Endothelial cell of umbilical vein (primary cell): ENCODE measurements at regions not wholly inside any gene's neighbourhood (a gene's known extent, or its start where the extent isn't known, plus 50 kb on each side); places are given as distances from the start of the nearest gene placed in this dataset.

ENCODE experiments used
- BruUV-seq: library from RNA; stranded (reverse); fragments of 400-500 nt; replicated peaks from 2 replicates; lab custom pipeline; 2021; lab: Mats Ljungman, UMichigan
- CTCF ChIA-PET: fragments of 300-600, 350-600 bp; sonication (Branson Sonifier 250); formaldehyde crosslinking; loops from one replicate; lab custom pipeline; 2021; ENCODE audit warnings: antibody characterized with exemption, inconsistent platforms; lab: Charles Lee
- POLR2A ChIA-PET: fragments of 300-600, 350-600 bp; sonication (Branson Sonifier 250); formaldehyde crosslinking; loops from one replicate; lab custom pipeline; 2021; ENCODE audit warnings: antibody characterized with exemption, inconsistent platforms; lab: Charles Lee
- DNase-seq: peaks from one replicate; pipeline ENCODE4 v3.0.0-alpha.2; 2011; ENCODE audit warnings: low read depth, low spot score
- FAIRE-seq: peaks from 2 replicates; lab custom pipeline; 2011; peaks lifted over from hg19 to GRCh38; lab: Jason Lieb, UNC
- H2AFZ ChIP-seq: 2 replicates; pipeline ENCODE4 v1.6.0; 2012; ENCODE audit warnings: low read depth, low read length, control low read depth, inconsistent platforms
- H3K27ac ChIP-seq: 2 replicates; pipeline ENCODE4 v1.5.1; 2011; ENCODE audit warnings: low read depth, mild to moderate bottlenecking, control low read depth, low read length, moderate library complexity; ENCODE audit not compliant: insufficient read depth
- H3K27me3 ChIP-seq, 2 experiments: 2 replicates each; pipeline versions ENCODE4 v1.6.0 to v1.6.1; 2011; ENCODE audit warnings: low read length in 2 of 2, mixed read lengths in 1 of 2; ENCODE audit not compliant: control insufficient read depth in 2 of 2, insufficient read depth in 2 of 2
- H3K36me3 ChIP-seq, 2 experiments: 2 replicates in 1 of 2; 3 replicates in 1 of 2; pipeline ENCODE4 v1.5.1; 2011; ENCODE audit warnings: low read length in 2 of 2, mild to moderate bottlenecking in 1 of 2, moderate library complexity in 1 of 2; ENCODE audit not compliant: control insufficient read depth in 2 of 2, insufficient read depth in 2 of 2; ENCODE audit errors: extremely low read depth in 1 of 2
- H3K4me1 ChIP-seq: 3 replicates; pipeline ENCODE4 v1.5.1; 2011; ENCODE audit warnings: mild to moderate bottlenecking, low read length; ENCODE audit not compliant: control insufficient read depth, insufficient read depth; ENCODE audit errors: extremely low read depth
- H3K4me2 ChIP-seq: 2 replicates; pipeline ENCODE4 v1.6.1; 2011; ENCODE audit warnings: low read length, control low read depth, mixed read lengths; ENCODE audit not compliant: insufficient read depth
- H3K4me3 ChIP-seq, 3 experiments: fragments of 200-600 bp in 1 of 3; sonication (generic), shearing (Covaris generic) in 1 of 3; replicated peaks in 1 of 3; 2 replicates each; pipeline ENCODE4 v1.5.1; 2011 to 2016; ENCODE audit warnings: control low read depth in 3 of 3, low read length in 3 of 3, mild to moderate bottlenecking in 2 of 3, inconsistent platforms in 1 of 3, low read depth in 1 of 3, moderate library complexity in 1 of 3; ENCODE audit not compliant: insufficient read depth in 1 of 3
- H3K79me2 ChIP-seq: 2 replicates; pipeline ENCODE4 v1.6.0; 2012; ENCODE audit warnings: low read length, inconsistent platforms; ENCODE audit not compliant: control insufficient read depth, insufficient read depth
- H3K9ac ChIP-seq: replicated peaks from 2 replicates; pipeline ENCODE3; 2011; ENCODE audit warnings: low read length, control low read depth; ENCODE audit not compliant: insufficient read depth; ENCODE audit errors: extremely low read depth
- H3K9me1 ChIP-seq: replicated peaks from 3 replicates; pipeline ENCODE4 v1.6.0; 2011; ENCODE audit warnings: mild to moderate bottlenecking, low read length; ENCODE audit not compliant: control insufficient read depth, insufficient read depth; ENCODE audit errors: extremely low read depth
- H3K9me3 ChIP-seq: replicated peaks from 2 replicates; pipeline ENCODE4 v1.5.1; 2012; ENCODE audit warnings: low read length, inconsistent platforms; ENCODE audit not compliant: control insufficient read depth, insufficient read depth
- H4K20me1 ChIP-seq: replicated peaks from 2 replicates; pipeline ENCODE3; 2011; ENCODE audit warnings: mild to moderate bottlenecking, low read length; ENCODE audit not compliant: control insufficient read depth, insufficient read depth; ENCODE audit errors: extremely low read depth
- CTCF ChIP-seq, 2 donors: IDR thresholded peaks; 1 replicate in 1 of 2; 2 replicates in 1 of 2; pipeline ENCODE4 v1.5.1; 2011; ENCODE audit warnings: low read length in 2 of 2, mild to moderate bottlenecking in 2 of 2, moderate library complexity in 2 of 2, control low read depth in 1 of 2, inconsistent platforms in 1 of 2, low read depth in 1 of 2; ENCODE audit not compliant: insufficient read depth in 1 of 2; ENCODE audit errors: extremely low read depth in 1 of 2
- EZH2 ChIP-seq: IDR thresholded peaks from 2 replicates; pipeline ENCODE4 v1.6.1; 2012; ENCODE audit warnings: borderline replicate concordance, low read depth, mild to moderate bottlenecking, moderate library complexity, low read length, inconsistent platforms; ENCODE audit not compliant: severe bottlenecking
- FOS ChIP-seq: IDR thresholded peaks from 2 replicates; pipeline ENCODE4 v1.6.1; 2011; ENCODE audit warnings: mild to moderate bottlenecking, low read length, moderate library complexity, borderline replicate concordance; ENCODE audit not compliant: insufficient read depth
- GATA2 ChIP-seq: IDR thresholded peaks from 2 replicates; pipeline ENCODE4 v1.7.0; 2011; ENCODE audit warnings: low read depth, mild to moderate bottlenecking, moderate library complexity, mixed read lengths, low read length; ENCODE audit not compliant: insufficient read length, insufficient read depth
- JUN ChIP-seq: IDR thresholded peaks from 2 replicates; pipeline ENCODE4 v1.6.1; 2011; ENCODE audit warnings: borderline replicate concordance, low read depth; ENCODE audit not compliant: insufficient read length, insufficient read depth
- MAX ChIP-seq: IDR thresholded peaks from 2 replicates; pipeline ENCODE4 v1.6.1; 2011; ENCODE audit not compliant: insufficient read depth, insufficient read length
- MYC ChIP-seq: IDR thresholded peaks from one replicate; pipeline ENCODE4 v1.6.1; 2011; ENCODE audit warnings: mild to moderate bottlenecking, low read depth, low read length
- POLR2A ChIP-seq: IDR thresholded peaks from 2 replicates; pipeline ENCODE4 v1.6.1; 2012; ENCODE audit warnings: low read depth, mild to moderate bottlenecking, control low read depth, low read length
- POLR2AphosphoS5 ChIP-seq: IDR thresholded peaks from 2 replicates; pipeline ENCODE4 v1.6.1; 2012; ENCODE audit warnings: low read depth, mild to moderate bottlenecking, control low read depth, low read length, moderate library complexity; ENCODE audit not compliant: insufficient read depth
- dilution Hi-C: fragments of 300-500 bp; cut with MboI; formaldehyde crosslinking; loops from one replicate; pipeline ENCODE4 v1.15.0; 2019; ENCODE audit warnings: low sequenced_read_pairs; ENCODE audit not compliant: extremely low pct_ligation_motif_present
- intact Hi-C: fragments of 100-400 bp; cut with micrococcal nuclease; formaldehyde crosslinking; loops from one replicate; pipeline ENCODE4 v1.10.0; 2022

DNA sequence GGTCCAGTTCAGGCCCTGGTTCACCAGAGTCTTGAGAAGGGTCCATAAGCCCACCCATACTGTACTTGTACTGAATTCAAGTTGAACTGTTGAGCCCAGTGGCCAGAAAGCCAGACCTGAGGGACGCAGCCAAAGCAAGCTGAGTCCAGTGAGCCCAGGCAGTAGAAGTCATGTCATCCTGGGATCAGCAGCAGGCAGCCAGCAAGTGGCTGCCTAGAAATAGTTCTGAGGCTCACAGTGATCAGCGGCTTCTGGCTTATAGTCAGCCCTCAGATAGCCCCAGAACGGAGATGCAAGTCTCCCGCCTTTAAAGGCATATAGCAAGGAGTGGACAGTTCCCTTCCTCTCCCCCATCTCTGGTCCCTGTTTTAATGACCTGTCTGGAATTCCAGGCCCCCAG lies 347.1 kb downstream of the FBXW7 start:
- dilution Hi-C loops, result no loop called here
- Histone ChIP-seq H3K9me3 (no peaks in the 10 kb centered on the region), H3K79me2 (no peaks in the 10 kb centered on the region), H3K27me3 (no peaks in the 10 kb centered on the region), H2AFZ (no peak overlapping the region), H4K20me1 (no peaks in the 10 kb centered on the region), H3K9ac (no peak overlapping the region), H3K9me1 (no peaks in the 10 kb centered on the region), H3K4me2 (no peak overlapping the region), H3K4me3 (no peak overlapping the region), H3K36me3 (no peaks in the 10 kb centered on the region), H3K27ac (no peak overlapping the region), H3K4me1 (no peaks in the 10 kb centered on the region)
- TF ChIP-seq MAX, result no peak
- no peak for TF ChIP-seq JUN
- TF ChIP-seq GATA2, result no peak
- no peak for TF ChIP-seq POLR2A
- no peak for TF ChIP-seq POLR2AphosphoS5
- TF ChIP-seq MYC, result no peak
- TF ChIP-seq CTCF (IDR thresholded peaks at IDR 0.05; ENCODE audit: extremely low read depth in 1 of 2, insufficient read depth in 1 of 2, low read depth in 1 of 2, low read length in 2 of 2), result no peak
- no peak for TF ChIP-seq FOS
- no peak for TF ChIP-seq EZH2
- no peak for DNase-seq
- ChIA-PET CTCF (no interaction called here), POLR2A (no interaction called here)
- no TSS peak for BruUV-seq
- intact Hi-C loops, result no loop called here
- FAIRE-seq, result no peak
